PFSK-1 (cell line): ENCODE measurements at regions not wholly inside any gene's neighbourhood (a gene's known extent, or its start where the extent isn't known, plus 50 kb on each side); places are given as distances from the start of the nearest gene placed in this dataset.

ENCODE experiments used
- FOXP2 ChIP-seq: optimal IDR thresholded peaks from 2 replicates; pipeline ENCODE3; 2011; ENCODE audit warnings: borderline replicate concordance, control low read depth, inconsistent platforms; ENCODE audit not compliant: insufficient read depth; ENCODE audit errors: extremely low read length, extremely low read depth
- POLR2AphosphoS5 ChIP-seq: IDR thresholded peaks from 2 replicates; pipeline ENCODE4 v1.6.1; 2012; ENCODE audit warnings: low read depth, mild to moderate bottlenecking, control low read depth, low read length, moderate library complexity
- SIN3A ChIP-seq: IDR thresholded peaks from 2 replicates; pipeline ENCODE4 v1.6.1; 2012; ENCODE audit warnings: mild to moderate bottlenecking, low read length, moderate library complexity, borderline replicate concordance; ENCODE audit not compliant: insufficient read depth
- TAF1 ChIP-seq: IDR thresholded peaks from 2 replicates; pipeline ENCODE4 v1.6.1; 2012; ENCODE audit warnings: low read length, control low read depth, borderline replicate concordance; ENCODE audit not compliant: insufficient read depth
- TF ChIP-seq, protein P1 (sequence below), 2 experiments: IDR thresholded peaks; 2 replicates each; pipeline versions ENCODE4 v1.6.1 to v1.8.0; 2011 to 2012; ENCODE audit warnings: low read depth in 2 of 2, low read length in 2 of 2, control low read depth in 1 of 2, inconsistent platforms in 1 of 2, mild to moderate bottlenecking in 1 of 2, moderate library complexity in 1 of 2; ENCODE audit not compliant: insufficient read depth in 1 of 2

GRCh38 chr20:53832499-53832898 lies 237.9 kb downstream of the BCAS1 start:
- TF ChIP-seq POLR2AphosphoS5, result no peak
- TF ChIP-seq, protein P1, sequence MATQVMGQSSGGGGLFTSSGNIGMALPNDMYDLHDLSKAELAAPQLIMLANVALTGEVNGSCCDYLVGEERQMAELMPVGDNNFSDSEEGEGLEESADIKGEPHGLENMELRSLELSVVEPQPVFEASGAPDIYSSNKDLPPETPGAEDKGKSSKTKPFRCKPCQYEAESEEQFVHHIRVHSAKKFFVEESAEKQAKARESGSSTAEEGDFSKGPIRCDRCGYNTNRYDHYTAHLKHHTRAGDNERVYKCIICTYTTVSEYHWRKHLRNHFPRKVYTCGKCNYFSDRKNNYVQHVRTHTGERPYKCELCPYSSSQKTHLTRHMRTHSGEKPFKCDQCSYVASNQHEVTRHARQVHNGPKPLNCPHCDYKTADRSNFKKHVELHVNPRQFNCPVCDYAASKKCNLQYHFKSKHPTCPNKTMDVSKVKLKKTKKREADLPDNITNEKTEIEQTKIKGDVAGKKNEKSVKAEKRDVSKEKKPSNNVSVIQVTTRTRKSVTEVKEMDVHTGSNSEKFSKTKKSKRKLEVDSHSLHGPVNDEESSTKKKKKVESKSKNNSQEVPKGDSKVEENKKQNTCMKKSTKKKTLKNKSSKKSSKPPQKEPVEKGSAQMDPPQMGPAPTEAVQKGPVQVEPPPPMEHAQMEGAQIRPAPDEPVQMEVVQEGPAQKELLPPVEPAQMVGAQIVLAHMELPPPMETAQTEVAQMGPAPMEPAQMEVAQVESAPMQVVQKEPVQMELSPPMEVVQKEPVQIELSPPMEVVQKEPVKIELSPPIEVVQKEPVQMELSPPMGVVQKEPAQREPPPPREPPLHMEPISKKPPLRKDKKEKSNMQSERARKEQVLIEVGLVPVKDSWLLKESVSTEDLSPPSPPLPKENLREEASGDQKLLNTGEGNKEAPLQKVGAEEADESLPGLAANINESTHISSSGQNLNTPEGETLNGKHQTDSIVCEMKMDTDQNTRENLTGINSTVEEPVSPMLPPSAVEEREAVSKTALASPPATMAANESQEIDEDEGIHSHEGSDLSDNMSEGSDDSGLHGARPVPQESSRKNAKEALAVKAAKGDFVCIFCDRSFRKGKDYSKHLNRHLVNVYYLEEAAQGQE (IDR thresholded peaks at IDR 0.05; ENCODE audit: insufficient read depth in 1 of 2, low read depth in 2 of 2, low read length in 2 of 2), result no peak
- no peak for TF ChIP-seq TAF1
- no peak for TF ChIP-seq FOXP2
- TF ChIP-seq SIN3A, result no peak
